Mesenchymal stem cell (in vitro differentiated cells and primary cell): ENCODE measurements at regions not wholly inside any gene's neighbourhood (a gene's known extent, or its start where the extent isn't known, plus 50 kb on each side); places are given as distances from the start of the nearest gene placed in this dataset.

Experiments used
- DNase-seq: peaks from one replicate; pipeline ENCODE4 v3.0.0-alpha.2; 2013
- H2AFZ ChIP-seq: one replicate; pipeline ENCODE4 v1.6.1; 2013; ENCODE audit warnings: low read depth, mild to moderate bottlenecking, control low read depth, inconsistent platforms, low read length, moderate library complexity
- H2AK5ac ChIP-seq: 2 replicates; pipeline ENCODE4 v1.6.1; 2013; ENCODE audit warnings: low read length, moderate library complexity, mild to moderate bottlenecking, inconsistent platforms; ENCODE audit not compliant: severe bottlenecking
- H2BK120ac ChIP-seq: one replicate; pipeline ENCODE4 v1.6.1; 2013; ENCODE audit warnings: low read depth, mild to moderate bottlenecking, inconsistent platforms, low read length, moderate library complexity
- H2BK12ac ChIP-seq, 2 experiments: one replicate each; pipeline ENCODE4 v1.6.1; 2013; ENCODE audit warnings: inconsistent platforms in 2 of 2, low read length in 2 of 2, mild to moderate bottlenecking in 2 of 2, moderate library complexity in 2 of 2, control low read depth in 1 of 2
- H2BK15ac ChIP-seq: one replicate; pipeline ENCODE4 v1.6.1; 2013; ENCODE audit warnings: mild to moderate bottlenecking, low read depth, inconsistent platforms; ENCODE audit not compliant: poor library complexity, severe bottlenecking
- H2BK5ac ChIP-seq: 2 replicates; pipeline ENCODE4 v1.6.1; 2013; ENCODE audit warnings: low read depth, mild to moderate bottlenecking, low read length, control low read depth, inconsistent platforms; ENCODE audit not compliant: poor library complexity, severe bottlenecking
- H3K14ac ChIP-seq, 2 experiments: one replicate each; pipeline ENCODE4 v1.6.1; 2013; ENCODE audit warnings: inconsistent platforms in 2 of 2, low read length in 2 of 2, control low read depth in 1 of 2, mild to moderate bottlenecking in 1 of 2, moderate library complexity in 1 of 2
- H3K18ac ChIP-seq, 2 experiments: one replicate each; pipeline ENCODE4 v1.6.1; 2013; ENCODE audit warnings: inconsistent platforms in 2 of 2, low read length in 2 of 2, control low read depth in 1 of 2, low read depth in 1 of 2, mild to moderate bottlenecking in 1 of 2
- H3K23ac ChIP-seq, 2 experiments: one replicate each; pipeline ENCODE4 v1.6.1; 2013; ENCODE audit warnings: inconsistent platforms in 2 of 2, low read length in 2 of 2, mild to moderate bottlenecking in 2 of 2, moderate library complexity in 2 of 2, control low read depth in 1 of 2
- H3K27ac ChIP-seq: 2 replicates; pipeline ENCODE4 v1.5.1; 2013; ENCODE audit warnings: mild to moderate bottlenecking, moderate library complexity, low read length, control low read depth, inconsistent platforms; ENCODE audit not compliant: poor library complexity, severe bottlenecking
- H3K27me3 ChIP-seq, 2 experiments: 2 replicates each; pipeline versions ENCODE4 v1.6.1 to v1.7.0; 2013; ENCODE audit warnings: low read length in 2 of 2, mild to moderate bottlenecking in 2 of 2, moderate library complexity in 2 of 2, control low read depth in 1 of 2, inconsistent platforms in 1 of 2; ENCODE audit not compliant: control insufficient read depth in 1 of 2, insufficient read depth in 1 of 2
- H3K36me3 ChIP-seq, 2 experiments: 2 replicates each; pipeline versions ENCODE4 v1.6.1 to v1.7.0; 2013; ENCODE audit warnings: low read length in 2 of 2, control low read depth in 1 of 2, inconsistent platforms in 1 of 2, low read depth in 1 of 2, mild to moderate bottlenecking in 1 of 2; ENCODE audit not compliant: insufficient read depth in 2 of 2, control insufficient read depth in 1 of 2
- H3K4ac ChIP-seq, 2 experiments: one replicate each; pipeline ENCODE4 v1.6.1; 2013; ENCODE audit warnings: inconsistent platforms in 2 of 2, low read length in 2 of 2, mild to moderate bottlenecking in 2 of 2, moderate library complexity in 2 of 2, control low read depth in 1 of 2, low read depth in 1 of 2
- H3K4me1 ChIP-seq: 2 replicates; pipeline ENCODE4 v1.6.1; 2013; ENCODE audit warnings: low read depth, low read length, control low read depth; ENCODE audit not compliant: control insufficient read depth, insufficient read depth
- H3K4me2 ChIP-seq: 2 replicates; pipeline ENCODE4 v1.6.1; 2013; ENCODE audit warnings: low read length, mild to moderate bottlenecking, inconsistent platforms; ENCODE audit not compliant: poor library complexity, severe bottlenecking
- H3K4me3 ChIP-seq, 2 experiments: 2 replicates each; pipeline versions ENCODE4 v1.5.1 to v1.7.0; 2013; ENCODE audit warnings: low read length in 2 of 2, mild to moderate bottlenecking in 2 of 2, control low read depth in 1 of 2, low read depth in 1 of 2; ENCODE audit not compliant: insufficient read depth in 1 of 2
- H3K79me1 ChIP-seq: replicated peaks from 2 replicates; pipeline ENCODE4 v1.6.1; 2013; ENCODE audit warnings: mild to moderate bottlenecking, control low read depth, low read length, inconsistent platforms; ENCODE audit not compliant: poor library complexity, severe bottlenecking
- H3K9ac ChIP-seq: 2 replicates; pipeline ENCODE4 v1.7.0; 2013; ENCODE audit warnings: mild to moderate bottlenecking, low read length, moderate library complexity
- H3K9me3 ChIP-seq: 2 replicates; pipeline ENCODE4 v1.7.0; 2013; ENCODE audit warnings: mild to moderate bottlenecking, low read length; ENCODE audit not compliant: control insufficient read depth
- H4K8ac ChIP-seq: one replicate; pipeline ENCODE4 v1.6.1; 2013; ENCODE audit warnings: inconsistent platforms, mild to moderate bottlenecking, low read length, moderate library complexity
- H4K91ac ChIP-seq: one replicate; pipeline ENCODE4 v1.6.1; 2013; ENCODE audit warnings: mild to moderate bottlenecking, low read length, inconsistent platforms
- whole genome bisulfite sequencing: methylation state at CpG from one replicate; pipeline ENCODE4 v1.1.7; 2013; ENCODE audit warnings: mixed read lengths; 5-methylcytosine and 5-hydroxymethylcytosine counted together

GRCh38 chr3:159928666-159929065, 60.0 kb upstream of the IL12A start:
- H2AFZ ChIP-seq = no peak overlapping the region
- peak overlapping the region; percentile 95 for H2BK12ac ChIP-seq
- no peaks in the 10 kb centered on the region for H3K36me3 ChIP-seq
- peak overlapping the region; percentile 66 for H2BK120ac ChIP-seq
- no peaks in the 10 kb centered on the region for H3K79me1 ChIP-seq
- peak; percentile 96 for DNase-seq
- peak overlapping the region; percentile 89 for H4K8ac ChIP-seq
- H2BK5ac ChIP-seq = peak overlapping the region; percentile 91
- H2BK15ac ChIP-seq = no peak overlapping the region
- peaks cover 23% of the 10 kb centered on the region for H3K4me1 ChIP-seq
- no peak overlapping the region for H3K23ac ChIP-seq
- no peak overlapping the region for H3K4me3 ChIP-seq
- peak overlapping the region; percentile 88 to 94 for H3K18ac ChIP-seq
- H2AK5ac ChIP-seq = no peak overlapping the region
- peak overlapping the region; percentile 90 for H4K91ac ChIP-seq
- peak overlapping the region; percentile 10 for H3K4me2 ChIP-seq
- peak overlapping the region; percentile 19 for H3K9ac ChIP-seq
- no peaks in the 10 kb centered on the region for H3K9me3 ChIP-seq
- no peaks in the 10 kb centered on the region for H3K27me3 ChIP-seq
- H3K4ac ChIP-seq = peak overlapping the region in 1 of 2 experiments; percentile 87
- H3K14ac ChIP-seq = no peak overlapping the region
- H3K27ac ChIP-seq = peak overlapping the region; percentile 93
- WGBS = under 1% methylated on average over 6 of the region's 6 CpGs

- peak overlapping the region; percentile 63 to 90 for H3K4ac ChIP-seq
- no peaks in the 10 kb centered on the region for H3K79me1 ChIP-seq
- H3K18ac ChIP-seq = peak overlapping the region; percentile 88 to 94
- peak overlapping the region; percentile 89 for H2AFZ ChIP-seq
- H3K27me3 ChIP-seq = no peaks in the 10 kb centered on the region
- H4K8ac ChIP-seq = peak overlapping the region; percentile 99
- peak overlapping the region; percentile 29 for H2AK5ac ChIP-seq
- peak overlapping the region; percentile 6 for H3K9ac ChIP-seq
- H3K4me3 ChIP-seq = no peak overlapping the region
- peak; percentile 91 for DNase-seq
- peak overlapping the region; percentile 10 for H3K4me2 ChIP-seq
- H3K23ac ChIP-seq = no peak overlapping the region
- no peak overlapping the region for H3K14ac ChIP-seq
- 54% methylated on average over 9 of the region's 11 CpGs for WGBS
- H4K91ac ChIP-seq = peak overlapping the region; percentile 92
- H3K27ac ChIP-seq = peak overlapping the region; percentile 93
- no peak overlapping the region for H2BK120ac ChIP-seq
- H2BK5ac ChIP-seq = peak overlapping the region; percentile 91
- H3K36me3 ChIP-seq = no peaks in the 10 kb centered on the region
- H3K9me3 ChIP-seq = peaks cover 8% of the 10 kb centered on the region
- peaks cover 21% of the 10 kb centered on the region for H3K4me1 ChIP-seq
- H2BK15ac ChIP-seq = no peak overlapping the region
- H2BK12ac ChIP-seq = peak overlapping the region; percentile 69 to 95
Measured at GRCh38 chr3:159929171-159930141, 59.2 kb upstream of the IL12A start.

DNA sequence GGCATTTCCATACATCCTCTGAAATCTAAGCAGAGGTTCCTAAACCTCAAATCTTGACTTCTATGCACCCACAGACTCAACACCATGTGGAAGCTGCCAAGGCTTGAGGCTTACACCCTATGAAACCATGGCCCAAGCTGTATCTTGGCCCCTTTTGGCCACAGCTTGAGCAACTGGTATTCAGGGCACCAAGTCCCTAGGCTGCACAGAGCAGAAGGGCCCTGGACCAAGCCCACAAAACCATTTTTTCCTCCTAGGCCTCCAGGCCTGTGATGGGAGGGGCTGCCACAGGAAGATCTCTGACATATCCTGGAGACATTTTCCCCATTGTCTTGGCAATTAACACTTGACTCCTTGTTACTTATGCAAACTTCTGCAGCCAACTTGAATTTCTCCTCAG, 54.4 kb upstream of the IL12A start:
- no peak overlapping the region for H2AK5ac ChIP-seq
- H3K9me3 ChIP-seq = peaks cover 10% of the 10 kb centered on the region
- H3K14ac ChIP-seq = no peak overlapping the region
- no peak overlapping the region for H3K27ac ChIP-seq
- no peak overlapping the region for H4K91ac ChIP-seq
- H3K27me3 ChIP-seq = no peaks in the 10 kb centered on the region
- no peak overlapping the region for H3K4me3 ChIP-seq
- H3K4me2 ChIP-seq = no peak overlapping the region
- H3K23ac ChIP-seq = no peak overlapping the region
- H3K18ac ChIP-seq = no peak overlapping the region
- H3K36me3 ChIP-seq = no peaks in the 10 kb centered on the region
- H2BK5ac ChIP-seq = no peak overlapping the region
- no peak overlapping the region for H2BK120ac ChIP-seq
- H2BK12ac ChIP-seq = no peak overlapping the region
- peaks cover 7% of the 10 kb centered on the region for H3K4me1 ChIP-seq
- no peak overlapping the region for H2AFZ ChIP-seq
- H2BK15ac ChIP-seq = no peak overlapping the region
- H3K79me1 ChIP-seq = no peaks in the 10 kb centered on the region
- H3K4ac ChIP-seq = no peak overlapping the region
- no peak overlapping the region for H4K8ac ChIP-seq
- no peak for DNase-seq
- no peak overlapping the region for H3K9ac ChIP-seq

DNA sequence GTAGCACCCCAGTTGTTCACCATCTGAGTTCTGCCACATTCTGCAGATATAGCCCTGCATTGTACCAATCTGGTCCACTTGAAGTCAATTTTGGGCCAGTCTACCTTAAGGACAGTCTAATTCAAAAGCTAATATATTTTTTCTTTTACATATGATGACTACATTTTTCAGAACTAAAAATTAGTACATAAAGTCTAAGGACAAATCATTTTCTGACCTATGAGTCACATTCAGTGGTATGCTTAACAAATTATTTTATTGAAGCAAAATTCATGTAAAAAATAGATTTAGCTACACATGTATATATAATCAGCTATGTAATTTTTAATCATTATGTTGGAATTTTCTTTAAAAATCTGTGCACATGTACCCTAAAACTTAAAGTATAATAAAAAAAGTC, 52.1 kb upstream of the IL12A start:
- H3K23ac ChIP-seq = no peak overlapping the region
- no peak for DNase-seq
- H3K4me3 ChIP-seq = no peak overlapping the region
- no peak overlapping the region for H4K91ac ChIP-seq
- no peak overlapping the region for H3K18ac ChIP-seq
- no peaks in the 10 kb centered on the region for H3K27me3 ChIP-seq
- H2AFZ ChIP-seq = no peak overlapping the region
- H2AK5ac ChIP-seq = no peak overlapping the region
- H3K9ac ChIP-seq = no peak overlapping the region
- no peaks in the 10 kb centered on the region for H3K36me3 ChIP-seq
- no peak overlapping the region for H2BK120ac ChIP-seq
- H2BK15ac ChIP-seq = no peak overlapping the region
- H2BK5ac ChIP-seq = no peak overlapping the region
- no peak overlapping the region for H3K27ac ChIP-seq
- H3K4ac ChIP-seq = no peak overlapping the region
- no peaks in the 10 kb centered on the region for H3K79me1 ChIP-seq
- H3K9me3 ChIP-seq = peaks cover 10% of the 10 kb centered on the region
- H3K4me2 ChIP-seq = no peak overlapping the region
- no peak overlapping the region for H2BK12ac ChIP-seq
- H3K4me1 ChIP-seq = no peaks in the 10 kb centered on the region
- no peak overlapping the region for H3K14ac ChIP-seq
- H4K8ac ChIP-seq = no peak overlapping the region
